HAP-1 (cell line): ENCODE measurements at regions not wholly inside any gene's neighbourhood (a gene's known extent, or its start where the extent isn't known, plus 50 kb on each side); places are given as distances from the start of the nearest gene placed in this dataset.

Experiments
- DNase-seq, 2 experiments: peaks; one replicate each; pipeline ENCODE4 v3.0.0-alpha.2; 2016 to 2020; ENCODE audit warnings: low spot score in 2 of 2
- H3K27me3 ChIP-seq: fragments of 250-450 bp; sonication (Bioruptor Pico); 2 replicates; pipeline ENCODE4 v1.5.1; 2020; ENCODE audit warnings: low read depth, mild to moderate bottlenecking, moderate library complexity
- H3K36me3 ChIP-seq: fragments of 250-450 bp; sonication (Bioruptor Pico); replicated peaks from 2 replicates; pipeline ENCODE4 v1.5.1; 2020; ENCODE audit warnings: mild to moderate bottlenecking
- H3K4me1 ChIP-seq: fragments of 250-450 bp; sonication (Bioruptor Pico); 2 replicates; pipeline ENCODE4 v1.5.1; 2020; ENCODE audit warnings: mild to moderate bottlenecking
- H3K4me3 ChIP-seq: fragments of 250-450 bp; sonication (Bioruptor Pico); 2 replicates; pipeline ENCODE4 v1.5.1; 2020; ENCODE audit warnings: mild to moderate bottlenecking, moderate library complexity
- H3K9me3 ChIP-seq: fragments of 250-450 bp; sonication (Bioruptor Pico); 2 replicates; pipeline ENCODE4 v1.5.1; 2020; ENCODE audit warnings: mild to moderate bottlenecking, moderate library complexity
- in situ Hi-C: fragments of 300-500 bp; cut with MboI; formaldehyde crosslinking; loops from 3 replicates; pipeline ENCODE4 v1.14.3; 2020; ENCODE audit warnings: low sequenced_read_pairs, inconsistent platforms, mixed read lengths

GRCh38 chr11:92845390-92845789 lies 124.1 kb upstream of the MTNR1B start:
- Histone ChIP-seq H3K4me3 (no peak overlapping the region), H3K27me3 (no peaks in the 10 kb centered on the region), H3K4me1 (no peaks in the 10 kb centered on the region), H3K9me3 (no peaks in the 10 kb centered on the region), H3K36me3 (no peaks in the 10 kb centered on the region)
- in situ Hi-C loops: no loop called here
- no peak for DNase-seq

- Histone ChIP-seq H3K27me3 (no peaks in the 10 kb centered on the region), H3K4me3 (no peak overlapping the region), H3K4me1 (no peaks in the 10 kb centered on the region), H3K36me3 (no peaks in the 10 kb centered on the region), H3K9me3 (no peaks in the 10 kb centered on the region)
- in situ Hi-C loops: no loop called here
- DNase-seq: no peak
Measured at GRCh38 chr11:92845805-92846204, 123.6 kb upstream of the MTNR1B start.

- no peak for DNase-seq
- in situ Hi-C loops: no loop called here
Measured at GRCh38 chr11:92846491-92847125, 122.8 kb upstream of the MTNR1B start.

DNA sequence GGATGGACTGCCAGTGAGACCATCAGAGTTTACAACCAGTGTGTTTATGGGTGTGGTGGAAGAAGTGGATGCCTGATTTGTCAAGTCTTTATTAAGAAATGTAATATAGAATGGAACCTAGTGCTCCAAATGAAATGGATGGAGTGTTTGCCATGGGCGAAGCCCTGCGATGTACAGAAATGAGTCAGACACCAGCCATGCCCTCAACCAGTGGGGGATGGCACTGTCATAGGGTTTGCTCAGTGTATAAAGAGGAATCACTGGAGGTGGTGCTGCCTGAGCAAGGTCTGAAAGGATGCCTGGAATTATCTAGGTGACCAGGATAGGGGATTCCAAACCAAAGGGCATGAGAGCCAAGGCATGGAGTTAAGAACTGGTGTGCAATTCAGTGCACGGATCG lies 120.9 kb upstream of the MTNR1B start:
- H3K9me3 ChIP-seq: no peaks in the 10 kb centered on the region
- no peak for DNase-seq
- no peaks in the 10 kb centered on the region for H3K4me1 ChIP-seq
- in situ Hi-C loops: no loop called here
- no peaks in the 10 kb centered on the region for H3K36me3 ChIP-seq
- no peak overlapping the region for H3K4me3 ChIP-seq
- no peaks in the 10 kb centered on the region for H3K27me3 ChIP-seq

More at GRCh38 chr11:92846491-92847125, 122.8 kb upstream of the MTNR1B start:
- H3K27me3 ChIP-seq: no peaks in the 10 kb centered on the region
- H3K9me3 ChIP-seq: no peaks in the 10 kb centered on the region
- H3K36me3 ChIP-seq: no peaks in the 10 kb centered on the region
- H3K4me3 ChIP-seq: no peak overlapping the region
- H3K4me1 ChIP-seq: no peaks in the 10 kb centered on the region

DNA sequence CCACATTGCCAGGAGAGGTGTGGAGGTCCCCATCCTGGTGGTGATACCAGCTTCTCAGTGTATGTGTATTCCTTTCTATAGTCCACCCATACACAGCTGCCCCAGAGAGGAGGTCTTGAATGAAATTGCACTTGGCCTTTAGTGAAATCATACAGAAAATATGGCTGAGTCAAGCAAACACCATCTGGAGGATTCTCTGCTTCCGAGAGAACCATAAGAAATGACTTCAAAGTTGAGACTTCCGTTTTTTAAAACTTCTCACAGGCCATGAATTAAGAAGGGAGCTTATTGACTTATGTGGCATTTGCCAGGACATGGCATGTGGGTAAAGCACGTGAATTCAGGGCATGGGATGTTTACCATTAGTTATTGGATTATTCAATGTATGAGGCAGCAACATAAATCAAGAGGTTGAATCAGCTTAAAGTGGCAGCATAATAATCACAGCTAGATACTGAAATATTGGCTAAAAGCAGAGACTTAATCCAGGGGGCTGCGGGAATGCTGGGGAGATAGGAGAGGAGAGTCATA lies 119.1 kb upstream of the MTNR1B start:
- no peaks in the 10 kb centered on the region for H3K36me3 ChIP-seq
- in situ Hi-C loops: no loop called here

GRCh38 chr11:92852229-92852628 lies 117.2 kb upstream of the MTNR1B start:
- H3K9me3 ChIP-seq: no peaks in the 10 kb centered on the region
- DNase-seq: no peak
- H3K27me3 ChIP-seq: no peaks in the 10 kb centered on the region
- in situ Hi-C loops: no loop called here
- H3K4me1 ChIP-seq: no peaks in the 10 kb centered on the region
- H3K36me3 ChIP-seq: no peaks in the 10 kb centered on the region
- no peak overlapping the region for H3K4me3 ChIP-seq

More for the DNA sequence above, 119.1 kb upstream of the MTNR1B start:
- H3K4me1 ChIP-seq: no peaks in the 10 kb centered on the region
- no peaks in the 10 kb centered on the region for H3K27me3 ChIP-seq
- H3K4me3 ChIP-seq: no peak overlapping the region
- H3K9me3 ChIP-seq: no peaks in the 10 kb centered on the region
- DNase-seq: no peak

GRCh38 chr11:92852946-92853345 lies 116.5 kb upstream of the MTNR1B start:
- Histone ChIP-seq H3K9me3 (no peaks in the 10 kb centered on the region), H3K4me1 (no peaks in the 10 kb centered on the region), H3K4me3 (no peak overlapping the region), H3K27me3 (no peaks in the 10 kb centered on the region; the same call in 1 of the 2 replicates), H3K36me3 (no peaks in the 10 kb centered on the region)
- no peak for DNase-seq
- in situ Hi-C loops: no loop called here

DNA sequence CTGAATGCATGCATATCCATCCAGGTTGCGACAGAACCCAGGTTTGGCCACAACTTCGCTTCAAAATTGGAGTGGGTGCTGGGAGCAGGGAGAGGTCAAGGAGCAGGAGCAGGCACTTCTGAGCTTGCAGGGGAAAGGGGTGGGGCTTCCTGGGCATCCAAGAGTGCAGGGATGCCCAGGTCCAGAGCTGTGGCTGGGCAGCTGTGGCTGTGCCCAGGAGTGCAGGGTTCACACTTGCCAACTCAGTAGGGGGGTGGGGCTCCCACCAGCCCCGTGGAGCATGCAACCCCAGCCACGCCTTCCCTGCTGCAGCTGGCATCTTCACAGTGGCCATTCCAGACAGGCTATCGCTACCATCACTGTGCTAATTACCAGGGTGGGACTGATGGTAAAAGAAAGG lies 115.3 kb upstream of the MTNR1B start:
- in situ Hi-C loops: no loop called here
- Histone ChIP-seq H3K36me3 (no peaks in the 10 kb centered on the region), H3K4me1 (no peaks in the 10 kb centered on the region), H3K4me3 (no peak overlapping the region), H3K9me3 (no peaks in the 10 kb centered on the region), H3K27me3 (no peaks in the 10 kb centered on the region; the same call in 1 of the 2 replicates)
- no peak for DNase-seq

DNA sequence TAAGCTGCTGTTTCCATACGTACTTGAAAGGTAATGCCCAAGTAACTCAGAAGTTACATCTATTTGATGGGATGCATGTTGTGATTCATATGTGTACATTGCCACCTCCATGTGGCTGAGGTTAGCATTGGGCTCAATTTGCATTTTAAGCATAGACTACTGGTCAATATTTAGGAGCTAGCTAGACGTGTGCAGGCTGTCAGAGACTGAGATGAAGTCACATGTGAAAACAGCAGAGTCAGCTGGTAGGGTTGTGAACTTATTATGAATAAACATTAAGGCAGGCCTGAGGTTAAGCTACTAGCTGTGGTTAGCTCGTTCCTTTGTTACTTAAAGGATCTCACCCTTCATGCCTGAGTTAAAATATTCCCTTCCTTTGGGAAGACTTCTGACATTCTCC lies 114.5 kb upstream of the MTNR1B start:
- Histone ChIP-seq H3K4me3 (no peak overlapping the region), H3K36me3 (no peaks in the 10 kb centered on the region), H3K9me3 (no peaks in the 10 kb centered on the region), H3K27me3 (no peaks in the 10 kb centered on the region; the same call in 1 of the 2 replicates), H3K4me1 (no peaks in the 10 kb centered on the region)
- in situ Hi-C loops: no loop called here
- no peak for DNase-seq

DNA sequence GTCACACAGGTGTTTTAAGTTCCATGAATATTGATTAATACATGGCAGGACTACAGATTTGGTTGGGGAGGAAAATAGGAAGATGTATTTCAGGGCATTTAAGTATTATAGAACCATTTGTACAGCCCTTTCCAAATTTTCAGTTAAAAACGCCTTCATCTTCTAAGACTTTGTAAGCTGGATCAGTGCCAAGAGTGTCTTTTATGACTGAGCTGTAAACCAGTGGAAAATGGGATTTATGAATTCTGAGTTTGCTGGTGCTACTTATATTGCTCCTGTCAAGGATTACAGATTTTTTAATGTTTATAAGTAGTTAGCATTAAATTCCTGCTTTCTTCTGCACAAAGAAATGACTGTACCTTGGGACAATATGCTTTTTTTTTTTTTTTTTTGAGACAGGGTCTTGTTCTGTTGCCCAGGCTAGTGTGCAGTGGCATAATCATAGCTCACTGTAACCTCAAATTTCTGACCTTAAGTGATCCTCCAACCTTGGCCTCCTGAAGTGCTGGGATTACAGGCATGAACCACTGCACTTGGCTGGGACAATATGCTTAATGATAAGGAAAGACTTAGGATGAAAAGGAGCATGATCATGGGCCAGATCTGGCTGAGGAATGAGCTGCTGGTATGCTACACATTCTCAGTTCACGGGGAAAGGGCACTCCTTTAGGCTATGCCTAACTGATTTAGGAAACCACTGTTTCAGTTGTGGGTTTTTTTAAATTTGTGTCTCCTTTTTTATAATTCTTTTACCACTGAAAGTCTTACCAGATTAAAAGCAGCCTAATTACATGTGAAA lies 113.6 kb upstream of the MTNR1B start:
- DNase-seq: no peak
- in situ Hi-C loops: no loop called here
- no peaks in the 10 kb centered on the region for H3K36me3 ChIP-seq
- H3K27me3 ChIP-seq: no peaks in the 10 kb centered on the region; the same call in 1 of the 2 replicates
- no peaks in the 10 kb centered on the region for H3K4me1 ChIP-seq
- H3K4me3 ChIP-seq: no peak overlapping the region
- no peaks in the 10 kb centered on the region for H3K9me3 ChIP-seq

GRCh38 chr11:92857407-92857806 lies 112.0 kb upstream of the MTNR1B start:
- in situ Hi-C loops: no loop called here
- no peaks in the 10 kb centered on the region; the same call in 1 of the 2 replicates for H3K27me3 ChIP-seq
- H3K4me1 ChIP-seq: no peaks in the 10 kb centered on the region
- no peaks in the 10 kb centered on the region for H3K9me3 ChIP-seq
- H3K4me3 ChIP-seq: no peak overlapping the region
- DNase-seq: no peak
- H3K36me3 ChIP-seq: no peaks in the 10 kb centered on the region

GRCh38 chr11:92859156-92859690 lies 110.2 kb upstream of the MTNR1B start:
- no peaks in the 10 kb centered on the region for H3K36me3 ChIP-seq
- H3K4me3 ChIP-seq: no peak overlapping the region
- no peaks in the 10 kb centered on the region for H3K4me1 ChIP-seq
- no peaks in the 10 kb centered on the region for H3K9me3 ChIP-seq
- in situ Hi-C loops: no loop called here
- DNase-seq: no peak
- no peaks in the 10 kb centered on the region; the same call in 1 of the 2 replicates for H3K27me3 ChIP-seq

GRCh38 chr11:92861634-92862033 lies 107.8 kb upstream of the MTNR1B start:
- Histone ChIP-seq H3K27me3 (no peaks in the 10 kb centered on the region; the same call in 1 of the 2 replicates), H3K4me1 (no peaks in the 10 kb centered on the region), H3K9me3 (no peaks in the 10 kb centered on the region), H3K36me3 (no peaks in the 10 kb centered on the region), H3K4me3 (no peak overlapping the region)
- in situ Hi-C loops: no loop called here
- no peak for DNase-seq

DNA sequence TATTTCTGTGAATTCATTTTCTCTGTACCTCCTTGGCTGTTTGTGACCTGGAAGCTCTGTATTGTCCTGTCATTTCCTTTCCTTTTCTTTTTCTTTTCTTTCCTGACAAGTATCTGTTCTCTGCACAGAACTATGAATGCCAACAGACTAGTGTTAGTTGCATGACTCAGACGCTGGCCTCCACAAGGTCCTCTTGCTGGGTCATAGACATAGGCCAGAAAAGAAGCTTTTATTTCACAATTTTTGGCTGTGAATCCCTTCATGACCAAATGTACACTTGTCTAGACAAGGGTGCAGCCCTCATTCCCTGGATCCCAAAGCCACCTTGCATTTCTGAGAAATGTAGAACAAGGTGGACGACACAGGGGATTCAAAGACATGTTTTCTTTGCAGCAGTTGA lies 104.1 kb upstream of the MTNR1B start:
- no peak overlapping the region for H3K4me3 ChIP-seq
- no peaks in the 10 kb centered on the region for H3K4me1 ChIP-seq
- in situ Hi-C loops: no loop called here

More for the DNA sequence above, 104.1 kb upstream of the MTNR1B start:
- H3K36me3 ChIP-seq: no peaks in the 10 kb centered on the region
- H3K27me3 ChIP-seq: no peaks in the 10 kb centered on the region
- no peak for DNase-seq
- no peaks in the 10 kb centered on the region for H3K9me3 ChIP-seq
